Fibroblast of the aortic adventitia (primary cell): ENCODE measurements at regions not wholly inside any gene's neighbourhood (a gene's known extent, or its start where the extent isn't known, plus 50 kb on each side); places are given as distances from the start of the nearest gene placed in this dataset.

Experiments used
- DNase-seq: peaks from one replicate; pipeline ENCODE4 v3.0.0-alpha.2; 2010; ENCODE audit warnings: low read depth
- H3K4me3 ChIP-seq: 2 replicates; pipeline ENCODE4 v1.5.1; 2011; ENCODE audit warnings: low read depth, mild to moderate bottlenecking, control low read depth, low read length, moderate library complexity
- TF ChIP-seq, protein P1 (sequence below): IDR thresholded peaks from 2 replicates; pipeline ENCODE4 v1.5.1; 2011; ENCODE audit warnings: mild to moderate bottlenecking, low read length, control low read depth, inconsistent platforms; ENCODE audit not compliant: insufficient read depth

GRCh38 chr4:117773064-117773936, 261.0 kb upstream of the NDST3 start:
- DNase-seq, result no peak
- TF ChIP-seq, protein P1, sequence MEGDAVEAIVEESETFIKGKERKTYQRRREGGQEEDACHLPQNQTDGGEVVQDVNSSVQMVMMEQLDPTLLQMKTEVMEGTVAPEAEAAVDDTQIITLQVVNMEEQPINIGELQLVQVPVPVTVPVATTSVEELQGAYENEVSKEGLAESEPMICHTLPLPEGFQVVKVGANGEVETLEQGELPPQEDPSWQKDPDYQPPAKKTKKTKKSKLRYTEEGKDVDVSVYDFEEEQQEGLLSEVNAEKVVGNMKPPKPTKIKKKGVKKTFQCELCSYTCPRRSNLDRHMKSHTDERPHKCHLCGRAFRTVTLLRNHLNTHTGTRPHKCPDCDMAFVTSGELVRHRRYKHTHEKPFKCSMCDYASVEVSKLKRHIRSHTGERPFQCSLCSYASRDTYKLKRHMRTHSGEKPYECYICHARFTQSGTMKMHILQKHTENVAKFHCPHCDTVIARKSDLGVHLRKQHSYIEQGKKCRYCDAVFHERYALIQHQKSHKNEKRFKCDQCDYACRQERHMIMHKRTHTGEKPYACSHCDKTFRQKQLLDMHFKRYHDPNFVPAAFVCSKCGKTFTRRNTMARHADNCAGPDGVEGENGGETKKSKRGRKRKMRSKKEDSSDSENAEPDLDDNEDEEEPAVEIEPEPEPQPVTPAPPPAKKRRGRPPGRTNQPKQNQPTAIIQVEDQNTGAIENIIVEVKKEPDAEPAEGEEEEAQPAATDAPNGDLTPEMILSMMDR, result no peak
- no peak overlapping the region for H3K4me3 ChIP-seq

GRCh38 chr4:117777721-117778120, 256.6 kb upstream of the NDST3 start:
- no peak overlapping the region for H3K4me3 ChIP-seq
- no peak for DNase-seq
- TF ChIP-seq, protein P1, result no peak

DNA sequence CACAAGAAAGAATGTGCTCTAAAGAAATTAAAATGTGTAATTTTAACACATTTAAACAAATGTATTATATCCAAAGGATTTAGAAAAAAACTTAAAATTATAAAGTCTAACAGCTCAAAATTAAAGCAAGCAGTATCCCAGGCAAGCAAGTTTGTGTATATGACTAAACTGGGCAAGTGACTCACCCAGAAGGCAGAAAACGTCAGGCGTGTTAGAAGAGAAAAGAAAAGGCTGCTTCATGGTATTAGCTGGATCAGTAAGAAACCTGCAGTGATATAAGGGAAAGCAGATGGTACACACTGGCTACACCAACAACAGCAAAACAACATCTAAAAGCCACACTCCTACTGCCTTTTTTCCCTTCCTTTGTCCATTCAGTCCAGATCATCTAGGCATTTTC, 250.6 kb upstream of the NDST3 start:
- DNase-seq, result no peak
- no peak overlapping the region for H3K4me3 ChIP-seq
- TF ChIP-seq, protein P1, result no peak

GRCh38 chr4:117784266-117784665, 250.0 kb upstream of the NDST3 start:
- H3K4me3 ChIP-seq, result no peak overlapping the region
- DNase-seq, result no peak
- TF ChIP-seq, protein P1, result no peak

- no peak overlapping the region for H3K4me3 ChIP-seq
Measured at GRCh38 chr4:117786566-117786965, 247.7 kb upstream of the NDST3 start.

GRCh38 chr4:117793845-117794480, 240.3 kb upstream of the NDST3 start:
- TF ChIP-seq, protein P1, result no peak
- no peak for DNase-seq
- H3K4me3 ChIP-seq, result no peak overlapping the region

More at GRCh38 chr4:117786566-117786965, 247.7 kb upstream of the NDST3 start:
- no peak for DNase-seq
- TF ChIP-seq, protein P1, result no peak
